NOMO-1 (cell line): ENCODE measurements at regions not wholly inside any gene's neighbourhood (a gene's known extent, or its start where the extent isn't known, plus 50 kb on each side); places are given as distances from the start of the nearest gene placed in this dataset.
A peak's percentile ranks its signal among the peaks of the same experiment; 100 is the strongest.
"Not testable (repeated sequence)": the region's sequence is repeated elsewhere in the genome, so short reads cannot be mapped to it uniquely, and the experiment has no call there.

ENCODE experiments used
- DNase-seq, 2 experiments: peaks; one replicate each; lab custom pipeline; 2025; ENCODE audit not compliant: unreplicated experiment in 2 of 2; lab: John Stamatoyannopoulos, UW

DNA sequence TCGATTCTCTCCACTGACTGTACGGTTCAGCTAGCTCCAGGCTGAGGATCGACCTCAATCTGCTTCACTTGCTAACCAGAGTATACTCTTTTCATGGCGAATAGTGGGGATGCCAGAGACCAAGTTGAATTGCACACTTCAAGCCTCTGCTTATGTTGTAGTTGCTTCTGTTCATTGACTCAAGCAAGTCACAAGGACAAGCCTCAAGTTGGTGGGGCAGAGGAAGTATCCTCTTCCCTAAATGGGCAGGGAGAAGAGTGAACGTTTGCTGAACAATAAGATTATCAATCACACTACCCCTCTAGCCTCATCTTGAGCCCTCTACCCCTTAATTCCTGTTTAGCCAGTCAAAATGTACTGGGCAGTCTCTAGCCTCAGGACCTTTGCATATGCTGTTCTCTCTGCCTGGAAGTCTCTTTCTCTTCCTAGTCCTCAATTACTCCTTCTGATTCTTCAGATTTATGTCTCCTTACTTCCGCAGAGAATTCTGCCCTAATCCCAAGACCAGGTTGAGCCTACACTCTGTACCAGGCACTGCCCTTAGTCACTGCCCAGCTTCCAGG, 390.4 kb upstream of the PROK2 start:
- no peak for DNase-seq

DNA sequence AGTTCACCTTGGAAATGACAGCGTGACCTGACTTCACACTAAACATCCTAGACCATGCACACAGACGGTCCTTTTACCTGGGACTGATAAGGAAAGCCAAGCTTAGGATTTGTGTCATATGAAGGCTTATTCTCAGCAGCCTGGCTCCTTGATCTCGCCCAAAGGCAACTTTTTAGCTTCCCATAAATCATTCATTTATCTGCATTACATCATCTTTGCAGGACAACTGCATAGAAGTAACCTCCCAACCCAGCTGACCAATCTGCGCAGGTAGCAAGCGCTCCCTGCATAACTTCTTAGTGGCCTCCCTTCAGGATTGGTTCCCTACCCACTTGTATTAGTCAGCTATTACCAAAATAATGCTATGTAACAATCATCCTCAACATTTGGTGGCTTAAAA, 389.9 kb upstream of the PROK2 start:
- no peak for DNase-seq

- no peak for DNase-seq
Measured at GRCh38 chr3:72174040-72174439, 389.1 kb upstream of the PROK2 start.

DNA sequence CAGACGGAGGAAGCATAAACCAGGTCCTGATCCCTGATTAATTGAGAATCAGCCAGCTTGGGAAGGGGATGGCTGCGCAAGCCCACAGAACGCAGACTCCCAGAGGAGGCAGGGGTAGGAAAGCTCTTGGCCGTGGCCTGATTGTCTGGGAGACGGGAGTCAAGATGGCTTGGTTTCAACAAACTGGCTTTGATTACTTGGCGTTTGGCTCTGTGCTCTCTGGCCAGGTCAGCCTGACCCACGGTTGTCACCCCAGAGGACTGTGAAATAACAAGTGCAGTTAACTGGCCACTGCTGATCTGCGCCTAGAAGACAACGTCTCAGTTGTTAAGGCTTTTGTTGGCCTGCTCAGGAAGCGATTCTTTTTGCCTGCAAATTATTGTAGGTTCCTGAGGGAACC, 387.0 kb upstream of the PROK2 start:
- DNase-seq, result no peak

DNA sequence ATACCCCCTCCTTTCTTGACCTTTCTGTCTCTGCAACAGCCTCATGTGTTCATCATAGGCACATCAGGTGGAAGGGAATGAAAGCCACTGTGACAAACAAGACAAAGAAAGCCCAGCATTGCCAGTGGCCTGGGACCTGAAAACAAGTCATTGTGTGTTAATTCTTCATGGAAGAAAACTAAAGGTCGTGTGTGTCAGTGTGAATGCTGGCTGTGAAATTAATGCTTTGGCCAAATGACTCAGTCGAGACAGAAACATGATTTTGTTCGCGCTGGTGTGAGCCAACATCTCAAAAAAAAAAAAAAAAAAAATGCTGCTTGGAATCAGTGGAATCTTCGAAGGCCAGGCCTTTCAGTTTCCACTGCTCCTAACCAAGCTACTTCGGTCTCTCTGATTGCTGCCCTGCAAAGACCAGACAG, 386.5 kb upstream of the PROK2 start:
- no peak for DNase-seq

- DNase-seq, result no peak
Measured at GRCh38 chr3:72169561-72170472, 384.9 kb upstream of the PROK2 start.

DNA sequence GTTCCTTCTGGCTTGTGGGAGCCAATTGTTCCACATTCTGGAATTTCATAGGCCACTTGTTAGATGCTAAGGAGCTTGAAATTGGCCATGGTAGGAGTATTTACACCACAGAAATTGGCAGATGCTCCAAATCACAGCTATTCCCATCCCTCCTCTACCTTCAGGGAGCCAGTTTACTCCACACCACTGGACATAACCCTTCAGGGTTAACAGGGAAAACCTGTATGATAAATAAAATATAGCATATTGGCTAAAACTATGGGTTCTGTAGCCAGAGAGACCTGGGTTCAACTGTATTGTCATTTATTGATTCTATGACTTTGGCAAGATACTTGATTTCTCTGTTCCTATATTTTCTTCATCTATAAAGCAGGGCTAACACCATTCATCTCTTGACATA, 384.2 kb upstream of the PROK2 start:
- DNase-seq, result no peak

DNA sequence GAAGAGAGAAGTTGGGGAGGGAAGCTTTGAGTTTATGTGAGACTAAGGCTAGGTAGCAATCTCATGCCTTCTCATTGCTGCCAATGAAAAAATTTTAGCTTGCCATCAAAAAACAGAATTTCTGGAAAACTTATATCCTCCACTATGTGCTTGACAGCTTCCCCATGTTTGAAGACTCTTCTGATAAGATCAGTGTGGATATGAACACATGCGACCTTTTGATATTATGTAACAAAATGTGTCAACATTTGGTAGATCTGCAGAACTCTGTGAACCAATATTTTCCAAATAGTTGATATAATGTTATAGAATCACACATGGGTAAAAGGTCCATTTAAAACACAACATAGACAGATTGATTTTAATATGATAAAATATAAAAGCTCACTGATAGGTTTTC, 380.9 kb upstream of the PROK2 start:
- peak in 1 of 2 experiments; percentile 22 for DNase-seq

GRCh38 chr3:72165317-72165716, 380.4 kb upstream of the PROK2 start:
- no peak for DNase-seq

GRCh38 chr3:72164635-72164978, 379.7 kb upstream of the PROK2 start:
- DNase-seq, result no peak

GRCh38 chr3:72163809-72164634, 379.1 kb upstream of the PROK2 start:
- DNase-seq, result peak; percentile 95 to 96

GRCh38 chr3:72162649-72163184, 377.8 kb upstream of the PROK2 start:
- no peak for DNase-seq

DNA sequence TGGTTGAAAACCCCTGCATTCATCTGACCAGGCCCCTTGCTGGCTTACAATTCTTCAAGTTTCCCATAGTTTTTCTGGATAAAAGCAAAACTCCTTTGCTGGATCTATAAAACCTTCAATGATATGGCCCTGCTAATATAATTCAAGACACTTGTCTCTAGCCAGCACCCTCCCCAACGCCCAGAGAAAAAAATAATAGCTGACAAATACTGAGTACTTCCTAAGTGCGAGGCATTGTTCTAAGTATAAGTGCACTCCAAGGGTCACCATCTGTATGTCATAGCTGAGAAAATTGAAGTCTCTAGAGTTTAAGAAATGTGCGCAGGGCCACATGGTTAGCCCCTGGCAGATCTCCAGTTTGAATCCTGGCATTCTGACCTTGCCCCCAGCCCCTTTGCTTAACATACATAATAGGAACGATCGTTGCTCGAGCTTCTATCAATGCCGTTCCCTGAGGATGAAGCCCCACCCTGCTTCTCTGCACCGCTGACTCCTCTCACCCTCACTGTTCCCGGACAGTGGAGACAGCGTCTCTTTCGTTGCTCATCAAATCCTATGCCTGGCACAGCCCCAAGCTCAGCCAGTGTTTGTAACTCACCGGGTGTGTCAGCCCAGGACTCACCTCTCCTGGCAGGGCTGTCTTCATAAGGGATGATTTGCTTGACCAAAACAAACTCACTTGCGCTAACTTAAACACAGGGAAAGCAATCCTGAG, 377.1 kb upstream of the PROK2 start:
- no peak for DNase-seq

DNA sequence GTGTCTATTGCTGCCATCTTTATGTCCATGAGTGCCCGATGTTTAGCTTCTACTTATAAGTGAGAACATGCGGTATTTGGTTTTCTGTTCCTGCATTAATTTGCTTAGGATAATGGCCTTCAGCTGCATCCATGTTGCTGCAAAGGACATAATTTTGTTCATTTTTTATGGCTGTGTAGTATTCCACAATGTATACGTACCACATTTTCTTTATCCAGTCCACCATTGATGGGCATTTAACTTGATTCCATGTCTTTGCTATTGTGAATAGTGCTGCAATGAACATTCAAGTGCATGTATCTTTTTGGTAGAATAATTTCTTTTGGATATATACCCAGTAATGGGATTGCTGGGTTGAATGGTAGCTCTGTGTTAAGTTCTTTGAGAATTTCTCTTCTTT, 376.3 kb upstream of the PROK2 start:
- not testable (repeated sequence) for DNase-seq

DNA sequence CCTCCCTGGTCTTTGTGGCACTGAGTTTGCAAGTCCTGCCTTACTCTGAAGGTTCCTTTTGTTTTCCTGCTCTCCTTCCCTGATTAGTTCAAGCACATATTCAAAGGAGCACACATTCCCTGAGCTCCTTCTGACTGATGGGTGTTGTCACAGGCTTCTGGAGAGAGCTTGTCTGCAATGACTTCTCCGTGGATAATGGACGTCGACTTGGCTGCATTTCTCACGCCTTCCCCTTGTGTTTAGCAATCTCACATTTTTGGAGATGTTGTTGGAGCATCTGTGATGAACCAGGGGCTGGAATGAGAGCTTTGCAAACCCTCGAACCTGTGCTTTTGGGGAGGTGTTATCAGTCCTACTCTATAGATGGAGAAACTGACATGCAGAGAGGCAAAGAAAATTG, 375.4 kb upstream of the PROK2 start:
- DNase-seq, result no peak

DNA sequence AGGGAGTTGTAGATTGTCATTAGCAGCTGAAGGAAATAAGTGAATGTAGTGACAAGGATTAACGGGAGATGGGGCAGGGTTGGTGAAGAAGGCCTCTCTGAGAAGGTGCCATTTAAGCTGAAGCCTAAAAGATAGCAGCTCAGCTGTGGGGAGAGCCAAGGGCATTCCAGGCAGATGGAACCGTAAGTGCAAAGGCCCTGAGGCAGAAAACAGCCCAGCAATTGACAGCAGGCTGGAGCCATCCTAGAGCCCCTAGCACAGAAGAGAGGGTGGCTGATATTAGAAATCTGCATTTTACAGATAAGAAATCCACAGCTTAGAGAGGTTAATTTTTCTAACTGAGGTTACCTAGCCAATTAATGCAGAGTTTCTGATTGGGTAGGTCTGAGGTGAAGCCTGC, 374.5 kb upstream of the PROK2 start:
- no peak for DNase-seq

- no peak for DNase-seq
Measured at GRCh38 chr3:72158639-72159326, 373.8 kb upstream of the PROK2 start.

DNA sequence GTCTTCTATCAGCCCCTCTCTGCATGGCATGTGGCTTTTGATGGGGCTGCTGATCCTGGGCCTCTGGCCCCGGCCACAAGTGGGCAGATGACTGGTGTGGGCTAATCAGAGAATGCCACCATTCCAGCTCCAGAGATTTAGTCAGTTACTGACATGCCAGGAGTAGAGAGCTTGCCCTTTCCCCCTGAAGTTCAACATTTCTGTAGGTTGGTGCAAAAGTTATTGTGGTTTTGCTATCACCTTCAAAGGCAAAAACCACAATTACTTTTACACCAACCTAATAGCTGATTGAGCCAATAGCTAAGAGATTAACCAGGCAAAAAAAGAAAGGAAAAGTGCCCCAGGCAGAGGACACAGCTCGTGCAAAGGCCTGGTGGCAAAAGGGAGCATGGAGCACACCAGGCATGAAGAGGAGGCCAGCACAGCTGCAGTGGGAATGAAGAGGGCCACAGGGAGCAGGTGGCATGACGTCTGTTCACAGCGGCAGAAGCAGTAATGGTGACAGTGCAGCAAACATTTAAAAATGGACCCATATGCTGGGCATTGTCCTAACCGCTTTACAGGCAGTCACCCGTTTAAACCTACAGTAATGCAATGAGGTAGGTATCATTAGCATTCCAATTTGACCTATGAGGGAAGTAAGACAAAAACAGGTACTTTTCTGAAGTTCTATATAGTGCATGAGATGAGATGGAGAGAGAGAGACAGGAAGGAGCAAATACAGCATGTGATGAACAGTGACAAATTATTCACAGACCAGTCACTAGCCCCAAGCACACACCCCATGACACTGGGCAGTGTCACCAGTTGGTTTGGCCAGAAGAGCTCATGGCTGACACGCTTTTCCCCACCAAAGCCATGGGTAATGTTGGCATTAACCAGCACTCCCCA, 373.0 kb upstream of the PROK2 start:
- no peak for DNase-seq

DNA sequence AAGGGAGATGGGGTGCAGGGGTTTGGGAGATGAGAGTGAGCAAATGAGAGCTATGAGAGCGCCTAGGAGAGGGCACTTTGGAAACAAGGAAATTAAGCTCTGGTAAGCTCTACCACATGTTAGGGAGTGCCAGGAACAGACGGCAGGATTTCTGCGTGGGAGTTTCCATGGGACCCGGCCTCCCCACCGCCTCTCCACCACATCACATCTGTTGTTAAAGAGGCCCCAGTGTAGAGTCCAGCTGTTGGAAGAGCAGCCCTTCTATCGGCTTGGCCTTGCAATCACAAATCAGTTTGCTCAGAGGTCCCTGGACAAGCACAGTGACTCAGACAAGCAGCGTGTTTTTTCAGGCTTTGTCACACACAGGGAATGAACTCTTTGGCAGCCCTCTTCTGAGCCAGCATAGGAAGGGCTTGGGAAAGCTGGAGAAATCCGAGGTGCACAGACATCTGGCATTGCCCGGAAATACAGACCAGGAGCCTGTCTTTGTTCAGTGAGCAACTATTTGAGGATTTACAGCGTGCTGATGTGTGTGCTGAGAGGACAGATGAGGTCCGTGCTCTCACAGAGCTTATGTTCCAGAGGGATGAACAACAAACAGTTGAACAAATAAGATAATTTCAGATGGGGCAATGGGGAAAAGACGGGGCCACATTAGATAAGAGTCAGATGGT, 370.6 kb upstream of the PROK2 start:
- no peak for DNase-seq
